AG09319 (cell line): ENCODE measurements at regions not wholly inside any gene's neighbourhood (a gene's known extent, or its start where the extent isn't known, plus 50 kb on each side); places are given as distances from the start of the nearest gene placed in this dataset.
A peak's percentile ranks its signal among the peaks of the same experiment; 100 is the strongest.

Experiments
- DNase-seq: peaks from one replicate; pipeline ENCODE4 v3.0.0-alpha.2; 2010; ENCODE audit warnings: low read depth; ENCODE audit errors: extremely low read depth
- CTCF ChIP-seq: IDR thresholded peaks from 2 replicates; pipeline ENCODE4 v1.5.1; 2011; ENCODE audit warnings: low read depth, mild to moderate bottlenecking, inconsistent platforms, low read length, moderate library complexity

- DNase-seq: no peak
- TF ChIP-seq CTCF: no peak
Observed at GRCh38 chr2:225768741-225769140, 369.2 kb downstream of the NYAP2 start.

- no peak for TF ChIP-seq CTCF
- DNase-seq: no peak
Observed at GRCh38 chr2:225766431-225766830, 366.9 kb downstream of the NYAP2 start.

GRCh38 chr2:225765820-225766219 is 366.3 kb downstream of the NYAP2 start:
- no peak for DNase-seq
- no peak for TF ChIP-seq CTCF

- no peak for TF ChIP-seq CTCF
- DNase-seq: peak; percentile 46
Observed at GRCh38 chr2:225764346-225764745, 364.8 kb downstream of the NYAP2 start.

- no peak for DNase-seq
- no peak for TF ChIP-seq CTCF
Observed at GRCh38 chr2:225763711-225764110, 364.2 kb downstream of the NYAP2 start.

- no peak for TF ChIP-seq CTCF
- no peak for DNase-seq
Observed at GRCh38 chr2:225761396-225761795, 361.9 kb downstream of the NYAP2 start.

- DNase-seq: no peak
- no peak for TF ChIP-seq CTCF
Observed at GRCh38 chr2:225757248-225757647, 357.7 kb downstream of the NYAP2 start.
